Lower lobe of right lung (tissue), 2 donors: ENCODE measurements at regions not wholly inside any gene's neighbourhood (a gene's known extent, or its start where the extent isn't known, plus 50 kb on each side); places are given as distances from the start of the nearest gene placed in this dataset.
A peak's percentile ranks its signal among the peaks of the same experiment; 100 is the strongest.

Experiments used
- ATAC-seq, 2 donors: fragments of 200-7000 bp; cut with Tn5 transposase; one replicate each; pipeline ENCODE4 v1.9.1; 2020 to 2022; ENCODE audit warnings: mild to moderate bottlenecking in 2 of 2, moderate library complexity in 2 of 2
- DNase-seq: peaks from one replicate; pipeline ENCODE4 v3.0.0-alpha.2; 2020
- H3K27ac ChIP-seq: fragments of 200-600 bp; one replicate; pipeline ENCODE4 v1.8.0; 2022
- H3K27me3 ChIP-seq: fragments of 200-600 bp; one replicate; pipeline ENCODE4 v1.8.0; 2022; ENCODE audit warnings: low read depth
- H3K36me3 ChIP-seq: fragments of 200-600 bp; one replicate; pipeline ENCODE4 v1.8.0; 2022; ENCODE audit warnings: mild to moderate bottlenecking
- H3K4me1 ChIP-seq: fragments of 200-600 bp; one replicate; pipeline ENCODE4 v1.8.0; 2022
- H3K4me3 ChIP-seq: fragments of 200-600 bp; one replicate; pipeline ENCODE4 v1.8.0; 2022; ENCODE audit warnings: mild to moderate bottlenecking
- H3K9me3 ChIP-seq: fragments of 200-600 bp; one replicate; pipeline ENCODE4 v1.8.0; 2022
- intact Hi-C: fragments of 100-400 bp; cut with DNase I; formaldehyde crosslinking; loops from one replicate; pipeline ENCODE4 v1.11.0; 2022
- TF ChIP-seq, protein P1 (sequence below): fragments of 200-600 bp; IDR thresholded peaks from one replicate; pipeline ENCODE4 v1.8.0; 2022; ENCODE audit warnings: antibody characterized with exemption, mild to moderate bottlenecking
- donor health status: DM: no; HTN: yes; CAD: no; lungs with severe emphysema.

GRCh38 chr13:36750046-36750445, 69.0 kb upstream of the RFXAP start:
- DNase-seq (no peak), ATAC-seq (no peak)
- TF ChIP-seq, protein P1, sequence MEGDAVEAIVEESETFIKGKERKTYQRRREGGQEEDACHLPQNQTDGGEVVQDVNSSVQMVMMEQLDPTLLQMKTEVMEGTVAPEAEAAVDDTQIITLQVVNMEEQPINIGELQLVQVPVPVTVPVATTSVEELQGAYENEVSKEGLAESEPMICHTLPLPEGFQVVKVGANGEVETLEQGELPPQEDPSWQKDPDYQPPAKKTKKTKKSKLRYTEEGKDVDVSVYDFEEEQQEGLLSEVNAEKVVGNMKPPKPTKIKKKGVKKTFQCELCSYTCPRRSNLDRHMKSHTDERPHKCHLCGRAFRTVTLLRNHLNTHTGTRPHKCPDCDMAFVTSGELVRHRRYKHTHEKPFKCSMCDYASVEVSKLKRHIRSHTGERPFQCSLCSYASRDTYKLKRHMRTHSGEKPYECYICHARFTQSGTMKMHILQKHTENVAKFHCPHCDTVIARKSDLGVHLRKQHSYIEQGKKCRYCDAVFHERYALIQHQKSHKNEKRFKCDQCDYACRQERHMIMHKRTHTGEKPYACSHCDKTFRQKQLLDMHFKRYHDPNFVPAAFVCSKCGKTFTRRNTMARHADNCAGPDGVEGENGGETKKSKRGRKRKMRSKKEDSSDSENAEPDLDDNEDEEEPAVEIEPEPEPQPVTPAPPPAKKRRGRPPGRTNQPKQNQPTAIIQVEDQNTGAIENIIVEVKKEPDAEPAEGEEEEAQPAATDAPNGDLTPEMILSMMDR, result no peak
- Histone ChIP-seq H3K4me3 (no peak overlapping the region), H3K27ac (no peak overlapping the region), H3K9me3 (no peaks in the 10 kb centered on the region), H3K4me1 (no peaks in the 10 kb centered on the region), H3K27me3 (no peaks in the 10 kb centered on the region), H3K36me3 (no peaks in the 10 kb centered on the region)
- intact Hi-C loops, result no loop called here

GRCh38 chr13:36750461-36750860, 68.6 kb upstream of the RFXAP start:
- ATAC-seq, result no peak
- no peak overlapping the region for H3K4me3 ChIP-seq
- intact Hi-C loops, result no loop called here
- no peak overlapping the region for H3K27ac ChIP-seq
- no peaks in the 10 kb centered on the region for H3K36me3 ChIP-seq
- H3K9me3 ChIP-seq, result no peaks in the 10 kb centered on the region
- H3K27me3 ChIP-seq, result no peaks in the 10 kb centered on the region
- TF ChIP-seq, protein P1, result no peak
- DNase-seq, result no peak
- no peaks in the 10 kb centered on the region for H3K4me1 ChIP-seq

GRCh38 chr13:36750946-36751345, 68.1 kb upstream of the RFXAP start:
- no peak for ATAC-seq
- TF ChIP-seq, protein P1, result no peak
- no peak for DNase-seq
- H3K27me3 ChIP-seq, result no peaks in the 10 kb centered on the region
- no peak overlapping the region for H3K4me3 ChIP-seq
- H3K27ac ChIP-seq, result no peak overlapping the region
- no peaks in the 10 kb centered on the region for H3K9me3 ChIP-seq
- no peaks in the 10 kb centered on the region for H3K36me3 ChIP-seq
- intact Hi-C loops, result no loop called here
- H3K4me1 ChIP-seq, result no peaks in the 10 kb centered on the region

DNA sequence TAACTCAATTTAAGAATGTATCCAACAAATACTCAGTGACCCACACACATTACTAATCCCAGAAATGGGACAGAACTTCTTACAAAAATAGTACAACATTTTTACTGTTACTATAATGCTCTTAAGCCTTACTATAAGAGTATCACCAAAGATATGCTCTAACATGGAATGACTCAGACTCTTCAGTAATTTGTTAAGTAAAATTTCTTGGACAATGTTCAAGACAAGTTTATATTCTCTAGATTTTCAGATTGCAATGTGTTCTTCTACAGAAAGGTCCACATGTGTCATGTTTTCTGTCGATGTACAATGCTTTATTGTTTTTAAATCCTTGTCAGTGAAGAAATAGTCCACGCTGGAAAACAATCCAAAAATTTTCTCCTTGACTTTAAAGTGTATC, 66.3 kb upstream of the RFXAP start:
- TF ChIP-seq, protein P1, result no peak
- Histone ChIP-seq H3K4me1 (no peaks in the 10 kb centered on the region), H3K9me3 (no peaks in the 10 kb centered on the region), H3K4me3 (no peak overlapping the region), H3K27me3 (no peaks in the 10 kb centered on the region), H3K27ac (no peak overlapping the region), H3K36me3 (no peaks in the 10 kb centered on the region)
- no peak for ATAC-seq
- intact Hi-C loops, result no loop called here
- no peak for DNase-seq

GRCh38 chr13:36753176-36753575, 65.8 kb upstream of the RFXAP start:
- H3K4me3 ChIP-seq, result no peak overlapping the region
- no peaks in the 10 kb centered on the region for H3K9me3 ChIP-seq
- TF ChIP-seq, protein P1, result no peak
- DNase-seq (no peak), ATAC-seq (no peak)
- H3K36me3 ChIP-seq, result no peaks in the 10 kb centered on the region
- H3K4me1 ChIP-seq, result no peaks in the 10 kb centered on the region
- no peaks in the 10 kb centered on the region for H3K27me3 ChIP-seq
- intact Hi-C loops, result no loop called here
- no peak overlapping the region for H3K27ac ChIP-seq

- intact Hi-C loops, result no loop called here
- H3K9me3 ChIP-seq, result no peaks in the 10 kb centered on the region
- no peaks in the 10 kb centered on the region for H3K27me3 ChIP-seq
- no peaks in the 10 kb centered on the region for H3K4me1 ChIP-seq
- TF ChIP-seq, protein P1, result no peak
- no peak overlapping the region for H3K27ac ChIP-seq
- no peaks in the 10 kb centered on the region for H3K36me3 ChIP-seq
- ATAC-seq (peak in 1 of 2 donors; percentile 45), DNase-seq (no peak)
- H3K4me3 ChIP-seq, result no peak overlapping the region
Measured at GRCh38 chr13:36758345-36758744, 60.7 kb upstream of the RFXAP start.
